GM12878 (cell line): ENCODE measurements at regions not wholly inside any gene's neighbourhood (a gene's known extent, or its start where the extent isn't known, plus 50 kb on each side); places are given as distances from the start of the nearest gene placed in this dataset.

Experiments used
- ATAC-seq: fragments of 200-7000 bp; cut with Tn5 transposase; 3 replicates; pipeline ENCODE4 v1.9.1; 2020; ENCODE audit warnings: mild to moderate bottlenecking, moderate library complexity
- BruUV-seq: library from RNA; stranded (reverse); fragments of 400-500 nt; replicated peaks from 2 replicates; lab custom pipeline; 2021; lab: Mats Ljungman, UMichigan
- CTCF ChIA-PET: fragments of 300-600 bp; sonication (Branson Sonifier 250); formaldehyde crosslinking; extraction: SDS; loops from one replicate; lab custom pipeline; 2021; ENCODE audit warnings: inconsistent platforms; lab: Yijun Ruan, JAX
- POLR2A ChIA-PET: fragments of 350-600 bp; formaldehyde crosslinking; extraction: SDS; loops from one replicate; lab custom pipeline; 2021; ENCODE audit warnings: inconsistent platforms; lab: Charles Lee
- RAD21 ChIA-PET: fragments of 300-600 bp; sonication (Branson Sonifier 250); formaldehyde crosslinking; loops from one replicate; lab custom pipeline; 2023; ENCODE audit warnings: antibody characterized with exemption; ENCODE audit not compliant: unreplicated experiment; lab: Charles Lee
- SMC1A ChIA-PET: fragments of 300-600 bp; sonication (Branson Sonifier 250); formaldehyde crosslinking; loops from one replicate; lab custom pipeline; 2023; ENCODE audit not compliant: unreplicated experiment, uncharacterized antibody; lab: Charles Lee
- DNase-seq: peaks from one replicate; pipeline ENCODE4 v3.0.0-alpha.2; 2011; ENCODE audit warnings: low read depth, low spot score
- FAIRE-seq: peaks from 3 replicates; lab custom pipeline; 2011; peaks lifted over from hg19 to GRCh38; lab: Jason Lieb, UNC
- H2AFZ ChIP-seq: 2 replicates; pipeline ENCODE4 v1.6.0; 2011; ENCODE audit warnings: low read depth, low read length, control low read depth; ENCODE audit not compliant: control insufficient read depth
- H3K27ac ChIP-seq: 2 replicates; pipeline ENCODE4 v1.5.1; 2011; ENCODE audit warnings: control low read depth; ENCODE audit not compliant: control insufficient read depth, insufficient read depth
- H3K27me3 ChIP-seq, 2 experiments: replicated peaks in 1 of 2; 2 replicates each; pipeline versions ENCODE4 v1.6.0 to v1.6.1; 2011; ENCODE audit warnings: low read length in 1 of 2; ENCODE audit not compliant: control insufficient read depth in 2 of 2, insufficient read depth in 2 of 2
- H3K36me3 ChIP-seq, 2 experiments: 2 replicates each; pipeline ENCODE4 v1.5.1; 2011; ENCODE audit warnings: low read length in 1 of 2; ENCODE audit not compliant: control insufficient read depth in 2 of 2, insufficient read depth in 2 of 2
- H3K4me1 ChIP-seq: 2 replicates; pipeline ENCODE4 v1.6.1; 2011; ENCODE audit warnings: mild to moderate bottlenecking, low read length, moderate library complexity, mixed read lengths; ENCODE audit not compliant: control insufficient read depth, insufficient read depth
- H3K4me2 ChIP-seq: 2 replicates; pipeline ENCODE4 v1.6.0; 2011; ENCODE audit warnings: control low read depth; ENCODE audit not compliant: control insufficient read depth, insufficient read depth
- H3K4me3 ChIP-seq: fragments of 200-600 bp; sonication (generic); 2 replicates; pipeline ENCODE4 v1.5.1; 2016
- H3K79me2 ChIP-seq: 2 replicates; pipeline ENCODE4 v1.6.0; 2011; ENCODE audit warnings: low read length; ENCODE audit not compliant: control insufficient read depth, insufficient read depth
- H3K9ac ChIP-seq: 2 replicates; pipeline ENCODE4 v1.8.0; 2011; ENCODE audit warnings: low read length, control low read depth, mixed read lengths; ENCODE audit not compliant: control insufficient read depth, insufficient read depth
- H3K9me3 ChIP-seq: replicated peaks from 3 replicates; pipeline ENCODE4 v1.5.1; 2011; ENCODE audit warnings: mild to moderate bottlenecking, low read length; ENCODE audit not compliant: control insufficient read depth, insufficient read depth
- H4K20me1 ChIP-seq: 2 replicates; pipeline ENCODE4 v1.6.0; 2011; ENCODE audit not compliant: control insufficient read depth, insufficient read depth
- ASH2L ChIP-seq: fragments of 300-600, 200-600 bp; sonication (generic); IDR thresholded peaks from 2 replicates; pipeline ENCODE4 v1.6.1; 2017; ENCODE audit warnings: low read depth, mild to moderate bottlenecking, borderline replicate concordance
- BRCA1 ChIP-seq: IDR thresholded peaks from 2 replicates; pipeline ENCODE4 v1.6.1; 2011; ENCODE audit warnings: low read depth, low read length, improper control_type of control experiment
- CHD1 ChIP-seq: IDR thresholded peaks from 2 replicates; pipeline ENCODE4 v1.6.1; 2012; ENCODE audit warnings: low read depth, low read length, improper control_type of control experiment
- ESRRA ChIP-seq: IDR thresholded peaks from 2 replicates; pipeline ENCODE4 v1.6.1; 2012; ENCODE audit warnings: mild to moderate bottlenecking, low read length, improper control_type of control experiment
- EZH2 ChIP-seq: IDR thresholded peaks from 2 replicates; pipeline ENCODE4 v1.6.1; 2012; ENCODE audit warnings: low read depth, mild to moderate bottlenecking, control low read depth, inconsistent platforms, low read length, borderline replicate concordance; ENCODE audit not compliant: control insufficient read depth
- LARP7 ChIP-seq: fragments of 450-650 bp; IDR thresholded peaks from 2 replicates; pipeline ENCODE4 v1.6.1; 2017; ENCODE audit warnings: mild to moderate bottlenecking
- NFIC ChIP-seq: IDR thresholded peaks from 2 replicates; pipeline ENCODE4 v1.6.1; 2012; ENCODE audit warnings: low read depth, mild to moderate bottlenecking, inconsistent platforms, low read length, moderate library complexity
- NKRF ChIP-seq: fragments of 450-650 bp; conservative IDR thresholded peaks from 2 replicates; pipeline ENCODE4 v1.6.1; 2017; ENCODE audit warnings: mild to moderate bottlenecking, moderate library complexity
- RAD21 ChIP-seq: IDR thresholded peaks from 2 replicates; pipeline ENCODE4 v1.6.1; 2011; ENCODE audit warnings: mild to moderate bottlenecking, low read depth, low read length, moderate library complexity; ENCODE audit not compliant: insufficient read depth
- RB1 ChIP-seq: fragments of 450-650 bp; formaldehyde crosslinking; IDR thresholded peaks from 2 replicates; pipeline ENCODE4 v1.6.1; 2017; ENCODE audit warnings: mild to moderate bottlenecking, borderline replicate concordance
- SIN3A ChIP-seq: IDR thresholded peaks from 2 replicates; pipeline ENCODE4 v1.6.1; 2012; ENCODE audit warnings: low read depth, low read length, improper control_type of control experiment
- SKIL ChIP-seq: fragments of 450-650 bp; IDR thresholded peaks from 2 replicates; pipeline ENCODE4 v1.6.1; 2017; ENCODE audit warnings: mild to moderate bottlenecking, low read depth, inconsistent platforms; ENCODE audit not compliant: poor library complexity, severe bottlenecking
- USF1 ChIP-seq: IDR thresholded peaks from 2 replicates; pipeline ENCODE4 v1.6.1; 2011; ENCODE audit warnings: borderline replicate concordance, low read depth, mild to moderate bottlenecking, moderate library complexity, mixed read lengths, low read length; ENCODE audit not compliant: insufficient read depth; ENCODE audit errors: extremely low read length
- ZBTB4 ChIP-seq: fragments of 450-650 bp; formaldehyde crosslinking; IDR thresholded peaks from 2 replicates; pipeline ENCODE4 v1.4.0; 2022; ENCODE audit warnings: mild to moderate bottlenecking, moderate library complexity
- WGBS: methylation state at CpG from one replicate; pipeline ENCODE4 v1.1.6; 2016; ENCODE audit warnings: low lambda C conversion rate; ENCODE audit not compliant: insufficient replicate concordance, insufficient coverage; ENCODE audit errors: missing lambda C conversion rate; 5-methylcytosine and 5-hydroxymethylcytosine counted together
- in situ Hi-C: fragments of 300-500 bp; cut with MboI; formaldehyde crosslinking; loops from 9 replicates; pipeline ENCODE4 v1.14.3; 2018; ENCODE audit warnings: mixed read lengths
- intact Hi-C: fragments of 100-400 bp; cut with micrococcal nuclease; formaldehyde crosslinking; loops from one replicate; pipeline ENCODE4 v1.14.2; 2022; ENCODE audit not compliant: unreplicated experiment

- Histone ChIP-seq H3K4me3 (no peak overlapping the region), H3K4me2 (no peak overlapping the region), H3K79me2 (no peaks in the 10 kb centered on the region), H4K20me1 (no peaks in the 10 kb centered on the region), H2AFZ (no peak overlapping the region), H3K9me3 (no peaks in the 10 kb centered on the region), H3K36me3 (no peaks in the 10 kb centered on the region), H3K4me1 (no peaks in the 10 kb centered on the region), H3K27me3 (no peaks in the 10 kb centered on the region), H3K27ac (no peak overlapping the region), H3K9ac (no peak overlapping the region)
- no TSS peak for BruUV-seq
- ChIA-PET POLR2A (no interaction called here), RAD21 (no interaction called here), CTCF (no interaction called here), SMC1A (interaction anchor here (1.0 to 1.5 kb wide), 3 partner anchors 8 to 16 kb away, joined by 3 read pairs; no protein-coding TSS in a partner anchor)
- TF ChIP-seq NKRF (no peak), ZBTB4 (CRISPR knock-in tag) (no peak), CHD1 (no peak), USF1 (no peak), SIN3A (no peak), RB1 (no peak), SKIL (no peak), BRCA1 (no peak), ESRRA (no peak), EZH2 (no peak), ASH2L (no peak), LARP7 (no peak), NFIC (no peak), RAD21 (no peak)
- WGBS, result 22% methylated on average over 5 of the region's 5 CpGs
- FAIRE-seq (no peak), DNase-seq (no peak), ATAC-seq (no peak)
- intact Hi-C loops, result no loop called here
- in situ Hi-C loops, result no loop called here
Measured at GRCh38 chr14:46378248-46378647, 273.3 kb downstream of the RPL10L start.
